SW480 (cell line): ENCODE measurements at regions not wholly inside any gene's neighbourhood (a gene's known extent, or its start where the extent isn't known, plus 50 kb on each side); places are given as distances from the start of the nearest gene placed in this dataset.

Source experiments
- DNase-seq: peaks from one replicate; pipeline ENCODE4 v3.0.0-alpha.2; 2016; ENCODE audit warnings: low spot score

DNA sequence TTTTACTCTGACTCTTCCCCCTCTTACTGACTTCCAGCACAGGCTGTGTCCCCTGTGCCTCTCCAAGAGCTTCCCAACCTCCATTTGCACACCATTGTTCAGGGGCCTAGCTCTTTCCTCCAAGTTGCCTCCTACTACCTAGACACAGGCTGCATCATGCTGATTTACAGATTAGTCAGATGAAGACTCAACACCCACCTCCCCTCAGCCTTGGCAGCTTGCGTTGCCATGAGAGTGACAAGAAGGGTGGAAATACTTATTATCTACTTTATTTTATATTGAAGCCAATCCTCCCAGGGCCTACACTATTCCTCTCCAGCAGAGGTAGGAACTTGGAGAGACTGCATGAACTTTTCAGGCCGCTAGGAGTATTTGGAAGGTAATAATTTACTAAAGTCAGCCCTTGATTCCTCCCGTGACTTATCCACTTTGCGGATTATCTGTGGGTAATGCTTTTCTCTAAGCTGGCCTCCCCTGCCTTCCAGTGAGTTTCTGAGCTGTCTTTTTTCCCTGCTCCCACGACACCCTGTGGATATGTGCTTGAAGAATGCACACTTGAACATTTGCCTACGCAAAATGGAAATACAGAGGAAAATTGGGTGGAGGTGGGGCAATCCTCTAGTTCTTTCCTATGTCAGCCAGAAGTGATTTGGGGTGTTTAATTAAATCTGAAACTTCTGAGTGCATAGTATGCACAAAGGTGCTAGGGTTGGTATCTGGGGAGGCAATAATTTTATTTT is 74.1 kb upstream of the TMEM164 start:
- DNase-seq: no peak

DNA sequence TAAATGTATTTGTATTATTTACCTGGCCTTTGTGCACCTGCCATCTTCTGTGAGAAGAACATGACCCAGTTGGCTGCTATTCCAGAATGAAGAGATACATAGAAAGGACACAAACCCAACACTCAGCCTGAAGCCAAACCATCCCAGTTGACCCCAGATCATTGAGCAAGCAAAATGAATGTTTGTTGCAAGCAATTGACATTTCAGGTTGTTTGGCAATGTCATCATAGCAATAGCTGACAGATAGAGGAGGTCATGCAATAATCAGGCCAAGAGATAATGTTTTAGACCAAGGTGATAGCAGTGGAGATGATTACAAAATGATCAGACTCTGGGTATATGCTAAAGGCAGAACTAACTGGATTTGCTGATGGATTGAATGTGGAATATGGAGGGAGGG is 71.2 kb upstream of the TMEM164 start:
- DNase-seq: no peak

DNA sequence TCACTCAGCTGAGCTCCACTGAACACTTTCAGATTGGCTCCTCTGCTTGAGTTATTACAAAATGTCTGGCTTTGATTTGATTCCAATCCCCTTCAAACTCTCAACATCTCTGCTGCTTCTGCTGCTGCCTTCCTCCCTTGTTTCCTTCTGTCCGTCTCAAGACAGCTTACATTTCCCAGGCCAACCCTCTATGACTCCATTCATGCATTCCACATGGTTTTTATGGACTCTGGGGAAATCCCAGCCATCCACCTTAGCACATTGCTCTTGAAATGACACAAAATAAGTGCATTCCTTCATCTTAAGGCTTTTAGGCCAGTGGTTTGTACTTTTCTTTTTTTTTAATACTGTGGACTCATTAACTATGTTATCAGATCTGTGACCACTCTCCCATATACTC is 68.5 kb upstream of the TMEM164 start:
- DNase-seq: no peak

DNA sequence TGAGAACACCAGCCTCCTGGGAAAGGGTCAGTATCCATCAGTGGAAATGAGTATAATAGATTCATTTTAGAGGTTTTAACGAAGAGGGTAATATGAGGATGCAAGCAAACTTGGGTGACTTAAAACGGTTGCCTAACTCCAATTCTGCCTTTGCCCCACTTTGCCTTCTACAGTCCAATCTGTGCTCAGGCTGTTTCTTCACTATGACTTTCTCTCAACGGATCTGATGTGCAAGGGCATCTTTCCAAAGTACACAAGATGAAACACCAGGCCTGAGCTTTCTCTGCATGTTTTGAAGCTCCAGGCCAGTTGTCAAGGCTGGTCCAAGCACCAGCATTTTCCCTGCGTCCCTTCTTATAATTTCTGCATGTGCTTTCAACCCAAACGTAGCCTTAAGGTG is 68.0 kb upstream of the TMEM164 start:
- DNase-seq: no peak

DNA sequence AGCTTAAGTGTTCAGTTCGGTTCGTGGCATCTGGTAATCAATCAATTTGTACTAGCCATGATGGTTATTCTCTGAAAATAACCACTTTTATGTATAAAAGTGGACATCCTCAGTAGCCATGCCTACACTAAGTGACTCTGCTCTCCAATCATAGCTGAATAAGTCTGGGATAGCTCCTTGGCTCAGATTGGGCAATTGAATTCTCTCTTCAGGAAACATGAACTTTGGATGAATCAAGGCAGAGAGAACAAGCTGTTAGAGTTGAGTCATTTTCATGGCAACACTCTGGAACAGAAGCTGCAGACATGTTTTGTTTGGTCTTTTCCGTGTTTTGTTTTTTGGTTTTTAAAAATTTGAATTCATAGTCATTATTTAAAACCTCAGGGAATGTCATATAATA is 66.8 kb upstream of the TMEM164 start:
- no peak for DNase-seq

DNA sequence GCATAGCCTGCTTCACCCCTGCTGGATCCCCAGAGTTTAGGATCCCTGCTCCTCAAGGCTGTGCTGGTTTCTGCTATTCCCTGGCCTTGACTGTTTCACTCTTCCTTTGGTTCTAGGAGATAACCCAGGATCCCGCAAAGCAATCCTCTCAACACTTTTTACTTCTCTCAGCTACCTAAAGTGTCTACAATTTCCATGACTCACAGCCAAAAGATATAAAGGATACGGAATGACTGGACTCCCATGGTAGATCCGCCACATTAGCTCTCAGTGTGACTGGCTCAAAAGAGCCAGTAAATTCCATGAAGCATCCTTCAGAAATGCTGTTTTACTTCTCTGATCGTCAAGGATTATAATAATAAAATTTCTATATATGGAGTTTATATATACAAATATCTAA is 66.3 kb upstream of the TMEM164 start:
- no peak for DNase-seq

- DNase-seq: no peak
Measured at GRCh38 chrX:109939498-109939897, 63.4 kb upstream of the TMEM164 start.

DNA sequence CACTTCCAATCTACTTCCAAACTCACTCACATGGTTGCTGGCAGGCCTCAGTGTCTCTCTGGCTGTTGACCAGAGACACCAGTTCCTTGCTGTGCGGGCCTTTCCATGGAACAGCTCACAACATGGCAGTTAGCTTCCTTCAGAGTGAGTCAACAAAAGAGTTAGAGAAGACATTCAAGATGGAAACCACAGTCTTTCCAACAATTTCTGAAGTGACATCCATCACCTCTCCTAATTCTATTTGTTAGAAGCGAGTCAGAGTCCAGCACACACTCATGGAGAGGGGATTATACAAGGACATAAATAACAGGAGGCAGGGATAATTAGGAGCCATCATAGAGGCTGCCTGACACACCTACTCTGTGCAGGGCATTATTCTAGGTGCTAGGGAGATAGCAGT is 62.5 kb upstream of the TMEM164 start:
- no peak for DNase-seq

DNA sequence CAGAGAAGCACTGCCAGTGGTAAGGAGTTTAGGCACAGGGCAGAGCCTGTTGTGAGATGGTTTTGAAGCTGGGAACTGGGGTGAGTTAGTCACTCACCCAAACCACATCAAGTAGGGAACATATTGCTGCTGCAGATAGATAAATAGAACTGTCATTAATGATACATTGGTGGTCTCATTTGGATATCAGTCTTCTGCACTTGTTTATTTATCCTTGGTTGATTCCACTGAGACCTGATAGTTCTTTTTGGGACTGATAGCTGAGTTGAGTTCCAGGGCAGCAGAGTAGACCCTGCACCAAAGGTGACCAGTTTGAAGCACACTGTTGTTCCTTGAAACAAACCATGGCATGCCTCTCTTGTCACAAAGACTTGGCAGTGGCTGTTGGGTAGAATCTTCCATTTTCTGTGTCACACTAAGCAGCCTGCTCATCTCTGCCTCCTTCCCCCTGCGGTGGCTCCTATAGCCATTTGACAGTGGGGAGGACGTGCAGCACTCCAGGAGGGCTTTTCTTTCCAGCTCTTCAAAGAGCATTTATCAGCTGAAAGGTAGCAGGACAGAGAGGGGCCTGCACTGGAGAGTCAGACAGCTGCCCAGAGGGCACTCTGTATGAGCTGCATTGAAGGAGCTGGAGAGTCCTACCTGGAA is 59.7 kb upstream of the TMEM164 start:
- DNase-seq: peak; percentile 2

DNA sequence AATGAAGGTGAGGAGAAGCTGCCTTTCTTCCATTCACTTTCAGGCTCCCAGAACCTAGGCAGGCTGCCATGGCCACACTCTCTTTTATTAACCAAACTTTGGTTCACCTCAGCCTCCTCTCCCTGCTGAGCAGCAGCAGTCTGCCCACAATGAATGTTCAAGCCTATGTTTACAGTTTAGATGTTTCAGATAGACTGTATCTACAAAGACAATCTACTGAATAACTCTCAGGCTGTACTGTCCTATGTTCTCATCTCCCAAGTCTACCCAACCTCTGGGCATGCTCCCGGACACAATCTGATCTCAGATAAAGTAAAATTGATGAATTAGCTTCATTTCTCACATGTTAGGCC is 59.2 kb upstream of the TMEM164 start:
- DNase-seq: no peak

DNA sequence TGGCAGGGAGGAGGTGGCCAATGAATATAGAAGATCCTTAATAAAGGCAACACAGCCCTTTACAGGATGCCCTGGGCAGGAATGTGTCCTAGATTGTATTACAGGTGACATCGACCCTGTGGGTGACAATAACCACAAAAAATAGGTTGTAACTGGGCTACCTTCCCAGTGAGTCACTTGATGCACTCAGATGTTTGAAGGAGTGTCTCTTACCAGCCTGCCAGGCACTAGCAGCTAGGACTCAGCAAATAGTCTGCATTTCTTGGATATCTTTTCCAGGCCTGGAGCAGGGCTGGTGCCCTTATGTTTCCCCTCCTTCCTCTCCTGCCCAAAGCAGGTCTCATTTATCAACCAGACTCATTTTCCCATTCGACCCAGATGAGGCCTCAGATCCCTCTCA is 50.9 kb upstream of the TMEM164 start:
- DNase-seq: peak; percentile 74

- DNase-seq: no peak
Measured at GRCh38 chrX:109952985-109953905, 49.7 kb upstream of the TMEM164 start.
